Activated naive CD8-positive, alpha-beta T cell treated with anti-CD3 and anti-CD28 coated beads for 36 hours (primary cell): ENCODE measurements at regions not wholly inside any gene's neighbourhood (a gene's known extent, or its start where the extent isn't known, plus 50 kb on each side); places are given as distances from the start of the nearest gene placed in this dataset.
"Not testable (repeated sequence)": the region's sequence is repeated elsewhere in the genome, so short reads cannot be mapped to it uniquely, and the experiment has no call there.

Experiments used
- DNase-seq: peaks from one replicate; pipeline ENCODE4 v3.0.0; 2021
- H3K27ac Mint-ChIP-seq: one replicate; pipeline ENCODE4 v1.8.0; 2022; ENCODE audit warnings: mild to moderate bottlenecking, moderate library complexity, mixed read lengths
- H3K27me3 Mint-ChIP-seq: one replicate; pipeline ENCODE4 v1.8.0; 2022; ENCODE audit warnings: mild to moderate bottlenecking, mixed read lengths
- H3K36me3 Mint-ChIP-seq: one replicate; pipeline ENCODE4 v1.8.0; 2021; ENCODE audit warnings: mild to moderate bottlenecking, mixed read lengths
- H3K4me1 Mint-ChIP-seq: one replicate; pipeline ENCODE4 v1.8.0; 2021; ENCODE audit warnings: mixed read lengths
- H3K4me3 Mint-ChIP-seq: one replicate; pipeline ENCODE4 v1.8.0; 2022; ENCODE audit warnings: mild to moderate bottlenecking, moderate library complexity, mixed read lengths
- H3K9me3 Mint-ChIP-seq: one replicate; pipeline ENCODE4 v1.8.0; 2022; ENCODE audit warnings: mixed read lengths

- H3K27ac Mint-ChIP-seq, H3K27me3 Mint-ChIP-seq, DNase-seq, H3K4me3 Mint-ChIP-seq, H3K4me1 Mint-ChIP-seq: not testable (repeated sequence)
- H3K36me3 Mint-ChIP-seq = peaks cover 23% of the 10 kb centered on the region
- H3K9me3 Mint-ChIP-seq = peaks cover 24% of the 10 kb centered on the region
These were observed 56.8 kb downstream of the SCGB2B2 start for GRCh38 chr19:34620134-34620533.

GRCh38 chr19:34618410-34618809 is 58.5 kb downstream of the SCGB2B2 start:
- no peaks in the 10 kb centered on the region for H3K27me3 Mint-ChIP-seq
- no peak overlapping the region for H3K27ac Mint-ChIP-seq
- DNase-seq = no peak
- peaks cover 22% of the 10 kb centered on the region for H3K36me3 Mint-ChIP-seq
- no peak overlapping the region for H3K4me3 Mint-ChIP-seq
- H3K9me3 Mint-ChIP-seq = peaks cover 39% of the 10 kb centered on the region
- no peaks in the 10 kb centered on the region for H3K4me1 Mint-ChIP-seq

- DNase-seq = not testable (repeated sequence)
These were observed 59.0 kb downstream of the SCGB2B2 start for GRCh38 chr19:34617996-34618395.

GRCh38 chr19:34603003-34603402 is 74.0 kb downstream of the SCGB2B2 start:
- Mint-ChIP-seq H3K36me3 (no peaks in the 10 kb centered on the region), H3K4me1 (peaks cover 4% of the 10 kb centered on the region), H3K4me3 (no peak overlapping the region), H3K9me3 (peaks cover 20% of the 10 kb centered on the region), H3K27me3 (no peaks in the 10 kb centered on the region), H3K27ac (no peak overlapping the region)
- no peak for DNase-seq

More at GRCh38 chr19:34617996-34618395, 59.0 kb downstream of the SCGB2B2 start:
- not testable (repeated sequence) for H3K4me3 Mint-ChIP-seq, H3K4me1 Mint-ChIP-seq, H3K27ac Mint-ChIP-seq, H3K27me3 Mint-ChIP-seq
- Mint-ChIP-seq H3K9me3 (peaks cover 42% of the 10 kb centered on the region), H3K36me3 (peaks cover 20% of the 10 kb centered on the region)

GRCh38 chr19:34601071-34601470 is 75.9 kb downstream of the SCGB2B2 start:
- no peaks in the 10 kb centered on the region for H3K27me3 Mint-ChIP-seq
- H3K4me1 Mint-ChIP-seq = peaks cover 4% of the 10 kb centered on the region
- H3K36me3 Mint-ChIP-seq = no peaks in the 10 kb centered on the region
- no peak for DNase-seq
- no peak overlapping the region for H3K4me3 Mint-ChIP-seq
- no peak overlapping the region for H3K27ac Mint-ChIP-seq
- peaks cover 12% of the 10 kb centered on the region for H3K9me3 Mint-ChIP-seq

DNA sequence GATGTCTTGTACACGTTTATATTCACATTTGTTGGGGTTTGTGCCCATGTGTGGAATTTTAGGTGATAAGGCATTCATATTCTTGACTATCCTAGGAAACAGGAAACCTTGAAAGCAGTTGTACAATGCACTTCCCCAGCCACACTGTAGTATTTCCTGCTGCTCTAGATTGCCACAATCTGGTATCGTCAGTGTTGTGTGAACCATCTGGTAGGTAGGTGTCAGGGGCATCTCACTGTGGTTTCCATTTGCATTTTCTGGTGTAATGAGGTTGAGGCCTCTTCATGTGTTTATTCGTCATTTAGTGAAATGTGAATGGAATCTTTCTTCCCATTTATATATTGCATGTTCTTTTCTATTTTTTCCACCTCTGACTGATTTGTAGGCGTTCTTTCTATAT is 76.6 kb downstream of the SCGB2B2 start:
- Mint-ChIP-seq H3K36me3 (no peaks in the 10 kb centered on the region), H3K4me3 (no peak overlapping the region), H3K4me1 (peaks cover 4% of the 10 kb centered on the region), H3K27me3 (no peaks in the 10 kb centered on the region), H3K9me3 (peaks cover 12% of the 10 kb centered on the region), H3K27ac (no peak overlapping the region)
- no peak for DNase-seq

DNA sequence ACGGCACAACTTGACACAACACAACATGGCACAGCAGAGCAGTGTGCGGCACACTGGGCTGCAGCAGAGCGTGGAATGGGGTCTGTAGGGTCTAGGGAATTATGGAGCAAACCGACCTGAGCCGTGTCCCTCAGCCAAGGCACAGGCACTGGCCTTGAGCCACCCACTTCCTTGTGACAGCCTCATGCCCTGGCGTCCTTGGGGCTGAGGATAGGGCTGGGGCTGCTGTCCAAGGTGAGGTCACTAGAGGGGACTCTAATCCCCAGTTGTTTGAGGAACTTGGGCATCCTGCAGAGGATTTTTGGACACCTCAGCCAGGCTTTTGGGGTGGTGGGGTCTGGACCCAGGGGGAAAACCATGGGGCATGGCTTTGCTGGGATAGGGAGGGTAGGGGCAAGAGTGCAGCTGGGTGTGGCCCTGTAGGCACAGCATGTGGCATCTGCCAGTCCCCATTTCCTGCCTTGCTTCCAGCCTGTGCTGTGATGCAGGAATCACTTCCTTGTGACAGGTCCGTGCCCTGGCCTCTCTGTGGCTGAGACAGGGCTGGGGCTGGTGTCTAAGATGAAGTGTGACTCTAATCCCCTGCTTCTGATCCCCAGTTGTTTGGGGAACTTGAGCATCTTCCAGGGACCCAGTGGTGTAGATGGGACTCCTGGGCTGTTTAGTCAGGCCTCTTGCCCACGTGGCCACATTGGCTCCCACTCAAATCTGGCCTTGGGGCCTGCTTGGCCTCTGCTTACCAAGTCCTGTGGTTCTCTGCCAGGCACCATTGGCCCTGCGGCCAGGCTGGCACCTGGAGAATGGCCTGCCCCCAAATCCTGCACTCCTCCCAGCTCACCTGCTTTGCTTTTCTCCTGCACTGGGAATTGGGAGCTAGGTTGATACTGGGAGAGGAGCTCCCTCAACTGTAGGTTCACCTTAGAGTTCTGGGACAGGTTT is 78.5 kb downstream of the SCGB2B2 start:
- no peaks in the 10 kb centered on the region for H3K36me3 Mint-ChIP-seq
- H3K27me3 Mint-ChIP-seq = no peaks in the 10 kb centered on the region
- H3K9me3 Mint-ChIP-seq = peaks cover 2% of the 10 kb centered on the region
- DNase-seq = no peak
- H3K27ac Mint-ChIP-seq = no peak overlapping the region
- no peak overlapping the region for H3K4me3 Mint-ChIP-seq
- peaks cover 4% of the 10 kb centered on the region for H3K4me1 Mint-ChIP-seq

DNA sequence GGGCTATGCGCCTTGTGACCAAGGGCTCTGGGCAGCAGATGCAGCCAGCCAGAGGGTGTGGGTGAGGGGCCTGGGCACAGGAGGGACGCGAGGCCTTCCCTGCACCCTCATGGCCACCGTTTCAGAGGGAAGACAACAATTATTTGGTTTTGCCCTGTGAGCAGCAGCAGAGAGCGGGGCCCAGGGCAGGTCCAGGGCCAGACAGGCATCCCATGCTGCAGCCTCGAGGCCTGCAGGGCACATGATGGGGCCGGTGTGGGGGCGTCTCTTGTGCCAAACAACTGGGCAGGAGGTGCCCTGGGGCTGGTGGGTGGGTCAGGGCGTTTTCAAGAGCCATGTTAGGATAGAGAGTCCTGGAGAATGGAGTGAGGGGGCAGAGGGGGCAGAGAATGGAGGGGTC is 79.4 kb downstream of the SCGB2B2 start:
- H3K36me3 Mint-ChIP-seq = no peaks in the 10 kb centered on the region
- H3K27me3 Mint-ChIP-seq = no peaks in the 10 kb centered on the region
- no peak overlapping the region for H3K27ac Mint-ChIP-seq
- peaks cover 2% of the 10 kb centered on the region for H3K9me3 Mint-ChIP-seq
- H3K4me3 Mint-ChIP-seq = no peak overlapping the region
- no peak for DNase-seq
- H3K4me1 Mint-ChIP-seq = peaks cover 4% of the 10 kb centered on the region

DNA sequence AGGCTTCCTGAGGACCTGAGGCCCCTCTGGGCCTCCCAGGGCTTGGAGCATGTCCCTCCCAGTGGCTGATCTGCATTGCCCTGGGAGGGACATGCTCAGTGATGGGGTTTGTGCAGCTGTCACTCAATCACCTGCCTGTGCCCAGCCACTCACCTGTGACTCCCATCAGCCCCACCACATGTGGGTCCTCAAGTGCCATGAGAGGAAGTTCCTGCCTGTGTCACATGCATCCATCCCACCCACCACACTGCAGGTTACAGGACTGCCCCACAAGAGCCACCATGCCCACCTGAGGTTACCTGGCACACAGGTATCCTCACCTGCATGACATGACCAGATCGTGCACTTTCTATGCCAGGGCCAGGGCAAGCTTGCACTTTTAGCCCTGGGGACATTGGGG is 80.0 kb downstream of the SCGB2B2 start:
- DNase-seq = no peak
- Mint-ChIP-seq H3K36me3 (peaks cover 2% of the 10 kb centered on the region), H3K27ac (no peak overlapping the region), H3K4me1 (peaks cover 4% of the 10 kb centered on the region), H3K9me3 (peaks cover 2% of the 10 kb centered on the region), H3K4me3 (no peak overlapping the region), H3K27me3 (no peaks in the 10 kb centered on the region)

DNA sequence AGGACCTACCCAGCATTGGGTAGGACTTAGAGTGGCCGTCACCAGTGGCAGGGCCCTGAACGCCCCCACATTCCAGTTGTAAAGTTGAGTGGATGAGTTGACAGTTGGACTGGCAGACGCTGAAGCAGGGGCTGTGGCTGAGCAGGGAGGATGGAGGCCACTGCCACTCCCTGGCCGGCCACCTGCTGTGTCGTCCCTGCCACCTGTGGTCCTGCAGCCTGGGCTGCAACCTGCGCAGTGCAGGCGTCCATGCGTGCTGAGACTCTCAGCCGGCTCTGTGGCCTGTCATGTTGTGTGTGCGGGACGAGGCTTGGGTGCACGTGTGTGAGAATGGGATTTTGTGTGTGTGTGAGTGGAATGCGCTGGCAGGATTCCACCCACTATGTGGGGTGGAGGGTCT is 80.8 kb downstream of the SCGB2B2 start:
- peaks cover 2% of the 10 kb centered on the region for H3K9me3 Mint-ChIP-seq
- peaks cover 4% of the 10 kb centered on the region for H3K4me1 Mint-ChIP-seq
- H3K4me3 Mint-ChIP-seq = no peak overlapping the region
- DNase-seq = no peak
- peaks cover 2% of the 10 kb centered on the region for H3K36me3 Mint-ChIP-seq
- no peaks in the 10 kb centered on the region for H3K27me3 Mint-ChIP-seq
- no peak overlapping the region for H3K27ac Mint-ChIP-seq

GRCh38 chr19:34595683-34596082 is 81.3 kb downstream of the SCGB2B2 start:
- Mint-ChIP-seq H3K27ac (no peak overlapping the region), H3K36me3 (peaks cover 2% of the 10 kb centered on the region)

GRCh38 chr19:34590228-34590627 is 86.7 kb downstream of the SCGB2B2 start:
- Mint-ChIP-seq H3K27me3 (peaks cover 4% of the 10 kb centered on the region), H3K27ac (no peak overlapping the region), H3K9me3 (peaks cover 4% of the 10 kb centered on the region), H3K4me3 (no peak overlapping the region), H3K36me3 (peaks cover 5% of the 10 kb centered on the region), H3K4me1 (peaks cover 3% of the 10 kb centered on the region)
- DNase-seq = no peak

More at GRCh38 chr19:34595683-34596082, 81.3 kb downstream of the SCGB2B2 start:
- Mint-ChIP-seq H3K9me3 (peaks cover 2% of the 10 kb centered on the region), H3K4me3 (no peak overlapping the region), H3K4me1 (peaks cover 4% of the 10 kb centered on the region), H3K27me3 (no peaks in the 10 kb centered on the region)
- DNase-seq = no peak

GRCh38 chr19:34589730-34590129 is 87.2 kb downstream of the SCGB2B2 start:
- no peak for DNase-seq
- Mint-ChIP-seq H3K27me3 (peaks cover 4% of the 10 kb centered on the region), H3K27ac (no peak overlapping the region), H3K4me1 (peaks cover 3% of the 10 kb centered on the region), H3K9me3 (peaks cover 4% of the 10 kb centered on the region), H3K4me3 (no peak overlapping the region), H3K36me3 (peaks cover 5% of the 10 kb centered on the region)

DNA sequence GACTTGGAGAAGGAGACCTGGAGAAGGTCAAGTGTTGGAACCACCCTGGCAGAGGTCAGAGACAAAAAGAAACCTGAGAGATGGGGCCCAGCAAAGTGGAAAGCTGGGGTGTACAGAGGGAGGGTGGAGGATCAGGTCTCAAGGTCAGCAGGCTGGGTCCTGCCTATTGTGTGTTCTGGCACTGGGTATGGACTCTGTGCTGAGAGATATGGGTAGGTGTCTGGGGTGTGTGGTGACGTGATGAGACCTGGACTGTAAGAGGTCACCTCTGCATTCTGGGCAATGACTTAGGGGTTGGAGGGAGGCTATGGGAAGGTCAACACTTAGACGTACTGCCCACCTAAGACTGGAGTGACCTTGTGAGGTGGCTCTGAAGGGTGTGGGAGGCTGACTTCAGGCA is 88.1 kb downstream of the SCGB2B2 start:
- peaks cover 8% of the 10 kb centered on the region for H3K9me3 Mint-ChIP-seq
- no peak for DNase-seq
- H3K27ac Mint-ChIP-seq = no peak overlapping the region
- H3K27me3 Mint-ChIP-seq = peaks cover 4% of the 10 kb centered on the region
- peaks cover 5% of the 10 kb centered on the region for H3K36me3 Mint-ChIP-seq
- no peak overlapping the region for H3K4me3 Mint-ChIP-seq
- H3K4me1 Mint-ChIP-seq = peaks cover 3% of the 10 kb centered on the region

GRCh38 chr19:34588249-34588648 is 88.7 kb downstream of the SCGB2B2 start:
- no peak for DNase-seq
- H3K4me1 Mint-ChIP-seq = peaks cover 3% of the 10 kb centered on the region
- H3K9me3 Mint-ChIP-seq = peaks cover 8% of the 10 kb centered on the region
- H3K27me3 Mint-ChIP-seq = peaks cover 4% of the 10 kb centered on the region
- peaks cover 5% of the 10 kb centered on the region for H3K36me3 Mint-ChIP-seq
- no peak overlapping the region for H3K27ac Mint-ChIP-seq
- no peak overlapping the region for H3K4me3 Mint-ChIP-seq

DNA sequence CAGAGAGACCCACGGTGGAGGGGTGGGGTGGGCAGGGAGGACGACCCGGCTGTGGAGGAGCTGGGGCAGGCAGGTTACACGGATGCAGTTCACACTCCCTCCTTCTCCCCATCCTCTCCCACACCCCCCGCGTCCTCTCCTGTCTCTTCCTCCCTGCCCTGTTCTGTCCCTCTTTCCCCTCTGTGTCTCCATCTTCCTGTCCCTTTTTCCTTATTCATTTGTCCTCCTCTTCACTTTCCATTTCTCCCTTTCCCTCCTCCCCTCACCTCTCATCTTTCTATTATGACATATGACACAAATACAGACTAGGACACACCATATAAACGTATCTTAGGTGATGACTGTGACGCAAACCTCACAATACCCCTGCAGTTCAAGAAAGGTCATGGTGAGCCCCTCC is 96.6 kb downstream of the SCGB2B2 start:
- Mint-ChIP-seq H3K27me3 (peaks cover 32% of the 10 kb centered on the region), H3K9me3 (peaks cover 5% of the 10 kb centered on the region), H3K4me1 (no peaks in the 10 kb centered on the region), H3K4me3 (no peak overlapping the region), H3K36me3 (no peaks in the 10 kb centered on the region), H3K27ac (no peak overlapping the region)
- DNase-seq = no peak
